ENCODE measurements at regions not wholly inside any gene's neighbourhood (a gene's known extent, or its start where the extent isn't known, plus 50 kb on each side); places are given as distances from the start of the nearest gene placed in this dataset.

DNA sequence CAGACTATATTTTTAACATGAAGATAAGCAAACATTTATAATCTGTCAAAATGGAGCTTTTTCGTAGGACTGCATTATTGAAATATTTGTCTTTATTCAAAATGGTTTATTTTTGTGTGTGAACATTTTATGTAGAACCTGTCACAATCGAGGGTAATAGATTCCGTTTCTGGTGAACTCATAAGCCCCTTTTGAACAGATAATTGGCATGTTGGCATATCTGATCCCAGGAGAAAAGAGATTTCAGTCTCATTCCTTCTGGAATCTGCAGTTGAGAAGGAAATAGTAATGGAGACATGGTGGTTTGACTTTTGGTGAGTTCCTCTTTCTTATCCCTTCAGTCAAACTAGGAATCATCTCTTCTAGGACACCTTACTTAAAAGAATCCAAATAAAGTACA, 427.9 kb upstream of the B3GALT2 start:
- H3K4me3 ChIP-seq (ENCODE audit: low read depth in 1 of 2, low read length in 2 of 2): no peak overlapping the region
- no peak overlapping the region for H3K9ac ChIP-seq (ENCODE audit: low read length)
- H3K27ac ChIP-seq (ENCODE audit: low read depth, low read length): no peak overlapping the region
- no peaks in the 10 kb centered on the region for H3K4me1 ChIP-seq (ENCODE audit: insufficient read depth, low read length)
- H3K9me3 ChIP-seq (ENCODE audit: low read length): no peaks in the 10 kb centered on the region
- no peaks in the 10 kb centered on the region for H3K36me3 ChIP-seq (ENCODE audit: insufficient read depth, low read length)
- H3K27me3 ChIP-seq (ENCODE audit: control insufficient read depth in 1 of 2, insufficient read depth in 2 of 2, low read length in 2 of 2): no peaks in the 10 kb centered on the region

DNA sequence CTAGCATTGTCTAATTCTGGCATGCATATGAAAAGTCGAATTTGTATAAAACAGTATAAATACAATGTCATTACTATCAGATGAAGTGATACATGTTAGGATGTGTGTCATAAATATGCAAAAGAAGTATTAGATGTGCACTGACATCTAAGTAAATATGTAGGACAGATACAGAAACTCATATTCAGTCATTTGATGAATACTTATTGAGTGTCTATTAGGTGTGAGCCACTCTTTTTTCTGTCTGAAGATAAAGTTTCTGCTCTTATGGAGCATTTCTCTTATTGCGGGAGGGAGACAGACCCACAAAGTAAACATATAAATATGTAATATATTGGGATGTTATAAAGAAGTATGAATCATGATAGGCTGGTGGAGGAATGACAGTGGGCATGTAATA, 426.6 kb upstream of the B3GALT2 start:
- Histone ChIP-seq H3K4me3 (ENCODE audit: low read depth in 1 of 2, low read length in 2 of 2) (no peak overlapping the region), H3K27me3 (ENCODE audit: control insufficient read depth in 1 of 2, insufficient read depth in 2 of 2, low read length in 2 of 2) (no peaks in the 10 kb centered on the region), H3K36me3 (ENCODE audit: insufficient read depth, low read length) (no peaks in the 10 kb centered on the region), H3K27ac (ENCODE audit: low read depth, low read length) (no peak overlapping the region), H3K9ac (ENCODE audit: low read length) (no peak overlapping the region), H3K4me1 (ENCODE audit: insufficient read depth, low read length) (no peaks in the 10 kb centered on the region), H3K9me3 (ENCODE audit: low read length) (no peaks in the 10 kb centered on the region)

DNA sequence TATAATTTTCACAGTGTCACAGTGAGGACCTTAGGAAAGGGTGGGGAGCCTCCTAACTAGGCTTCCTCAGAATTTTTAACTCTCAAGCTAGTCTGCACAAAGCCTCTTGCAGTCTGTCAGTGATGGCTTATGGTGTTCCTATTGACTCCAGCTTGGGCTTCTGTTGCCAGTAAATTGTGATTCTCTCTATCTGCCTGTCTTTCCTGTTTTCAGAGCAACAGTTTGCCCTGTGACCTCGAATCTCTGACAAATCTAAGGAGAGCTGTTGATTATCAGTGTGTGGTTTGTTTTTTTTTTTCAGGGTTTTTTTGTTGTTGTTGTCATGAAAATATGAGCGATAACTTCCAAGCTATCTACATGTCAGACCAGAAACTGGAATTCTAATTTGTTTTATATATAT, 423.2 kb upstream of the B3GALT2 start:
- no peak overlapping the region for H3K9ac ChIP-seq (ENCODE audit: low read length)
- H3K36me3 ChIP-seq (ENCODE audit: insufficient read depth, low read length): no peaks in the 10 kb centered on the region
- H3K4me3 ChIP-seq (ENCODE audit: low read depth in 1 of 2, low read length in 2 of 2): no peak overlapping the region
- no peaks in the 10 kb centered on the region for H3K9me3 ChIP-seq (ENCODE audit: low read length)
- no peak overlapping the region for H3K27ac ChIP-seq (ENCODE audit: low read depth, low read length)
- H3K4me1 ChIP-seq (ENCODE audit: insufficient read depth, low read length): no peaks in the 10 kb centered on the region
- H3K27me3 ChIP-seq (ENCODE audit: control insufficient read depth in 1 of 2, insufficient read depth in 2 of 2, low read length in 2 of 2): no peaks in the 10 kb centered on the region

DNA sequence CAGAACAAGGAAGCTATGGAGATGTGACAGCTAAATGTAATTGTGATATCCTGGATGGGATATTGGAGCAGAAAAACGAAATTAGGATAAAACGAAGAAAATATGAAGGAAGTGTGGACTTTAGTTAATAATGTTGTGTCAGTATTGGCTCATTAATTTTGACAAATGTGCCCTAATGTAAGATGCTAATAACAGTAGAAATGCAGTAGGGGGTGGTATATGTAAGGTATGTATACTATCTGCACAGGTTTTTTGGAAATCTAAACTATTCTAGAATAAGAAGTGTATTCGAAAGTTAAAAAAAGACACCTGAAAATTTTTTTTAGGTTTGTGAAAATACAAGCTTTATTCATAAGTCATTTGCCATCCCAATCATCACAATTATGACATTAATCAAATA, 421.4 kb upstream of the B3GALT2 start:
- Histone ChIP-seq H3K9ac (ENCODE audit: low read length) (no peak overlapping the region), H3K27ac (ENCODE audit: low read depth, low read length) (no peak overlapping the region), H3K36me3 (ENCODE audit: insufficient read depth, low read length) (no peaks in the 10 kb centered on the region), H3K4me3 (ENCODE audit: low read depth in 1 of 2, low read length in 2 of 2) (no peak overlapping the region), H3K9me3 (ENCODE audit: low read length) (no peaks in the 10 kb centered on the region), H3K27me3 (ENCODE audit: control insufficient read depth in 1 of 2, insufficient read depth in 2 of 2, low read length in 2 of 2) (no peaks in the 10 kb centered on the region), H3K4me1 (ENCODE audit: insufficient read depth, low read length) (no peaks in the 10 kb centered on the region)

DNA sequence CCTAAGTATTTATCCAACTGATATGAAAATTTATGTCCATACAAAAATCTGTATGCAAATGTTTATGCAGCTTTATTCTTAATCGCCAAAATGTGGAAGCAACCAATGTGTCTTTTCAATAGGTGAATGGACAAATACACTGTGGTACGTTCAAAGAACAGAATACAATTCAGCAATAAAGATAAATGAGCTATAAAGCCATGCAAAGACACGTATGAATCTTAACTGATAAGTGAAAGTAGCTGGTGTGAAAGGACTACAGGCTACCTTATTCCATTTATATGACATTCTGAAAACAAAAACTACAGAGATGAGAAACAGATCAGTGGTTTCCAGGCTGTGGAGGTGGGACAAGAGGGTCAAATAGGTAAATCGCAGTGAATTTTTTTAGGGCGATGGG, 419.6 kb upstream of the B3GALT2 start:
- Histone ChIP-seq H3K36me3 (ENCODE audit: insufficient read depth, low read length) (no peaks in the 10 kb centered on the region), H3K4me1 (ENCODE audit: insufficient read depth, low read length) (no peaks in the 10 kb centered on the region), H3K27ac (ENCODE audit: low read depth, low read length) (no peak overlapping the region), H3K9ac (ENCODE audit: low read length) (no peak overlapping the region), H3K27me3 (ENCODE audit: control insufficient read depth in 1 of 2, insufficient read depth in 2 of 2, low read length in 2 of 2) (no peaks in the 10 kb centered on the region), H3K4me3 (ENCODE audit: low read depth in 1 of 2, low read length in 2 of 2) (no peak overlapping the region), H3K9me3 (ENCODE audit: low read length) (no peaks in the 10 kb centered on the region)

DNA sequence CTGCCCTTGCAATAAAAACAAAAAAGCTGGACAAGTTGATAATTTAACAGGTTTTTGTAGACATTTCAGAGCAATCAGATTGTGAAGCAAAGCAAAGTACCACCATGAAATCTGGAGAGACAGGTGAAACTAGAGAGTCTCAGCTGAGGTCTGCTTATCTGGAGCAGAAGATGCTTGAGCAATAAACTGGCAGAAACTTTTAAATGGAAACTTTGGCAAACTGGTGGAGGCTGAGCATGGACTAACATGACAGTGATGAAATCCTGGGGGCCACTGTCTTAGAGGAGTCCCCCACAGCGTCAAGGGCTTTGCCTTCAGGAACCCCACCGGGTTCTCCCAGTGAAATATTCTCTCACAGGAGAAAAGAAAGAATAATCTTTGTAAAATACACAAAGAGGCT, 416.3 kb upstream of the B3GALT2 start:
- Histone ChIP-seq H3K36me3 (ENCODE audit: insufficient read depth, low read length) (no peaks in the 10 kb centered on the region), H3K4me1 (ENCODE audit: insufficient read depth, low read length) (no peaks in the 10 kb centered on the region), H3K27me3 (ENCODE audit: control insufficient read depth in 1 of 2, insufficient read depth in 2 of 2, low read length in 2 of 2) (no peaks in the 10 kb centered on the region), H3K9ac (ENCODE audit: low read length) (no peak overlapping the region), H3K27ac (ENCODE audit: low read depth, low read length) (no peak overlapping the region), H3K9me3 (ENCODE audit: low read length) (no peaks in the 10 kb centered on the region), H3K4me3 (ENCODE audit: low read depth in 1 of 2, low read length in 2 of 2) (no peak overlapping the region)

DNA sequence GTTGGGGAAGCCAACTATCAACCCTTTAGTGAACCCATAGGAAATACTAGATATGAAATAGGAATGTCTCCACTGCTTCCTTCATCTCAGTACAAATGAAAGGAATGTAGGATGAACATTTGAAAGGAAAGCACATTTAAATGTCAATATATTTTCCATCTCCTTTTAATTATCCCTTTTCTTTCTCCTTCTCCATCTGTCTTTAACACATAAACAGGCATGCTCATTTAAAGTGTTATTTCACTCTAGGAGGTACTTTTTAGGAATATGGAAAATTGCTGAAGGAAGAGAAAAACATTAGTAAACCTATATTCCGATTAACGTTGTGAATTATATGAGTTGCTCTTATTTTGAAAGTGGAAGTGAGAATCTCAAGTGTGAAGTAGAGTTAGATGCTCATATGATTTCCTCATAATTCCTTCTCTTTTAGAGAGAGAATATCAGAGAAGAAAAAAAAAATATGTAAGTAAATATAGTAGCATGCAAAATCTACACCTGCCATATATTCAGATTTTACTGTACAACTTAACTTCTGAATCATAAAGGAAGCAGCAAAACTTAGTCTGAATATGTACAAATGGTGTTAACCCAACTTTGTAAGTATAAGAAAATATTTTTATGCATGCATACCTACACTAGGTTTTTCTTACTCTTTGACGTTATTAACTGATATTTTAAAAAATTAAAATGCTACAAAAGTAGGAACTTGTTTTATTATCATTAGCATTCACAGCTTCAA, 406.9 kb upstream of the B3GALT2 start:
- Histone ChIP-seq H3K4me1 (ENCODE audit: insufficient read depth, low read length) (peaks cover 7% of the 10 kb centered on the region), H3K9ac (ENCODE audit: low read length) (no peak overlapping the region), H3K9me3 (ENCODE audit: low read length) (no peaks in the 10 kb centered on the region), H3K4me3 (ENCODE audit: low read depth in 1 of 2, low read length in 2 of 2) (no peak overlapping the region), H3K27ac (ENCODE audit: low read depth, low read length) (no peak overlapping the region), H3K36me3 (ENCODE audit: insufficient read depth, low read length) (no peaks in the 10 kb centered on the region), H3K27me3 (ENCODE audit: control insufficient read depth in 1 of 2, insufficient read depth in 2 of 2, low read length in 2 of 2) (no peaks in the 10 kb centered on the region)

DNA sequence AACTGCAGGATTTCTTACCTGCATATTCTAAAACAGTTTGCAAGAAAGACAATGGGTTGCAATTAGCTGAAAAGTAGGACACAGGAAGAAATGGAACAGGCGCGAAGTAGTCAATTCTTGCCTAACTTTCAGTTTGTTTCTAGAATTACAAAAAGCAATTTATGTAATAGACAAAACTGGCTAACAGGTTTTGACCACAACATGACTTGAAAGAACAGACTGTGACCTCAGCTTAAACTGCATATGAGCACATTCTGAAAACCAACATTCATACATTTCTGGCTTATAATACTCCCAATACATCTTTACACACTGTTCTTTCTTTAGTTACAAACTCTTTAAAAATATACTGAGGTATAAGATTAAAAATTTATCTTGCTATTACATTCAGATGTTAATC, 405.9 kb upstream of the B3GALT2 start:
- no peaks in the 10 kb centered on the region for H3K36me3 ChIP-seq (ENCODE audit: insufficient read depth, low read length)
- no peak overlapping the region for H3K27ac ChIP-seq (ENCODE audit: low read depth, low read length)
- H3K9me3 ChIP-seq (ENCODE audit: low read length): no peaks in the 10 kb centered on the region

DNA sequence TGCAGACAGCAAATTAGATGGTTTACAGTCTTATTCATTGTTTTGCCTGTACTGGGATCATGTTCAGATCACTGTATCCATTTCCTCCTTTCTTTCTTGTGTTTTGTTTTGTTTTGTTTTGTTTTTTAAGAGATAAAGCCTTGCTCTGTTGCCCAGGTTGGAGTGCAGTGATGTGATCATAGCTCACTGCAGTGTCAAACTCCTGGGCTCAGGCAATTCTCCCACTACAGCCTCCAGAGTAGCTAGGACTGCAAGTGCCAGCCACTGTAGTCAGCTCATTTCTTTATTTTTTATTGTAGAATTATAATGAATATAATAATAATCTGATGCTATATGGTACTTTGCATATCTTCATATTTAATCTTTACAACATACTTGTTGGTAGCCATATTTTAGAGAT, 403.7 kb upstream of the B3GALT2 start:
- Histone ChIP-seq H3K27ac (ENCODE audit: low read depth, low read length) (no peak overlapping the region), H3K9me3 (ENCODE audit: low read length) (no peaks in the 10 kb centered on the region), H3K36me3 (ENCODE audit: insufficient read depth, low read length) (no peaks in the 10 kb centered on the region), H3K4me3 (ENCODE audit: low read depth in 1 of 2, low read length in 2 of 2) (no peak overlapping the region), H3K27me3 (ENCODE audit: control insufficient read depth in 1 of 2, insufficient read depth in 2 of 2, low read length in 2 of 2) (no peaks in the 10 kb centered on the region), H3K9ac (ENCODE audit: low read length) (no peak overlapping the region), H3K4me1 (ENCODE audit: insufficient read depth, low read length) (peaks cover 7% of the 10 kb centered on the region)

More for the DNA sequence above, 405.9 kb upstream of the B3GALT2 start:
- no peak overlapping the region for H3K4me3 ChIP-seq (ENCODE audit: low read depth in 1 of 2, low read length in 2 of 2)
- H3K4me1 ChIP-seq (ENCODE audit: insufficient read depth, low read length): peaks cover 7% of the 10 kb centered on the region
- no peak overlapping the region for H3K9ac ChIP-seq (ENCODE audit: low read length)
- H3K27me3 ChIP-seq (ENCODE audit: control insufficient read depth in 1 of 2, insufficient read depth in 2 of 2, low read length in 2 of 2): no peaks in the 10 kb centered on the region

DNA sequence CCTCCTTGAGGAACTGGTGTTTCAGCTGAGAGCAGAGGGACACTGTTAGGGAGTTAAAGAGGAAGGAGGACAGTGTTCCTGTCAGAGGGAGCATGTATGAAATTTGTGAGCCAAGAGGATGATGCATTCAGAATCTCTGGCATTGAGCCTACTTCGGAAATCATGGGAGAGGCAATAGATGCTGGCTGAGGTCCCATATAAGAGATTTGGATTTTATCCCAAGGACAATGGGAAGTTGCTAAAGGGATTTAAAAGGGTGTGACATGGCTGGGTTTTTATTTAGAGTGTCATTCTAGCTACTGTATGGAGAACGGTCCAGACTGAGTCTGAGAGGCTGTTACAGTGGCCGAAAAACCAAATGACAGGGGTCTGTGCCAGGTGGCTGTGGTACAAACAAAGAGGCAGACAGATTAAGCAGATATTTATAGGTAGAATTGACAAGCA, 403.2 kb upstream of the B3GALT2 start:
- no peak overlapping the region for H3K4me3 ChIP-seq (ENCODE audit: low read depth in 1 of 2, low read length in 2 of 2)
- no peak overlapping the region for H3K27ac ChIP-seq (ENCODE audit: low read depth, low read length)

DNA sequence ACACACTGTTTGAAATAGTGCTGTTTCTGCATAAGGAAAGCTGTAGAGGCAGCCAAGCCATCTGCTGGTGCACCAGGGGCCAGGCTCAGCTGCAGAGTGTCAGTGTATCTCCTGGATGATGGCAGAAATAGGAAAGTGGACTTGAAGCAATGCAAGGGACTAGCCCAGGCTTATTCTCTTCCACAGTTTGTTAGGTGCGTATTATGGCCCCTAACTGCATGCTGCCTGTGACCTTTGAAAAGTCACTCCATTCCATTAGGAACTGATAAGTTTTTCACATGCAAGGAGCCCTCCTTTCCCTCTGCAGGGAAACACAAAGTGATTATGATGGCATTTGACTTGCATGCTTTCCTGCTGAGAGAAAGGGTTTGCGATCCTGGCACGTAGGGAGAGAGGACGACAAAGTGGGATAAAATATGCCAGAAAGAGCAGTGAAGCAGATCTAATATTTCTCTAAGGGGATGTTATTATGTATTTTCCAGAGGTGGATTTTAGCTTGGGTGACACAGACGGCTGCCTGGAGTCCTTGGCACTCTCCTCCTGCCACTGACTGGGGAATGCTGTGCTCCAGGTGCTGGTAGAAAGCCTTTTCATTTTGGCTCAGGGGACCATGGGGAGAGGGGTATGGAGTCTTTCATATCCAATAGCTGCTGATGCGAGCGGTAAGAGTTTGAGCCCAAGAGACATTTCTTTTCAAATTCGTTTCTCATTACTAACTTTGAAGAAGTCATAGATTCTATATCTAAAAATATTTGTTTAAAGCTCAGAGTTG, 402.1 kb upstream of the B3GALT2 start:
- H3K27me3 ChIP-seq (ENCODE audit: control insufficient read depth in 1 of 2, insufficient read depth in 2 of 2, low read length in 2 of 2): no peaks in the 10 kb centered on the region
- H3K9ac ChIP-seq (ENCODE audit: low read length): no peak overlapping the region
- H3K36me3 ChIP-seq (ENCODE audit: insufficient read depth, low read length): no peaks in the 10 kb centered on the region
- H3K9me3 ChIP-seq (ENCODE audit: low read length): no peaks in the 10 kb centered on the region
- H3K27ac ChIP-seq (ENCODE audit: low read depth, low read length): no peak overlapping the region
- H3K4me1 ChIP-seq (ENCODE audit: insufficient read depth, low read length): peaks cover 7% of the 10 kb centered on the region
- no peak overlapping the region for H3K4me3 ChIP-seq (ENCODE audit: low read depth in 1 of 2, low read length in 2 of 2)

More for the DNA sequence above, 403.2 kb upstream of the B3GALT2 start:
- no peaks in the 10 kb centered on the region for H3K27me3 ChIP-seq (ENCODE audit: control insufficient read depth in 1 of 2, insufficient read depth in 2 of 2, low read length in 2 of 2)
- H3K36me3 ChIP-seq (ENCODE audit: insufficient read depth, low read length): no peaks in the 10 kb centered on the region
- H3K4me1 ChIP-seq (ENCODE audit: insufficient read depth, low read length): peaks cover 7% of the 10 kb centered on the region
- H3K9ac ChIP-seq (ENCODE audit: low read length): no peak overlapping the region
- no peaks in the 10 kb centered on the region for H3K9me3 ChIP-seq (ENCODE audit: low read length)

All from muscle layer of colon (tissue), 2 donors.